IMR-90 (cell line): ENCODE measurements at regions not wholly inside any gene's neighbourhood (a gene's known extent, or its start where the extent isn't known, plus 50 kb on each side); places are given as distances from the start of the nearest gene placed in this dataset.

Experiments used
- BHLHE40 ChIP-seq: fragments of 150-350 bp; IDR thresholded peaks from 2 replicates; pipeline ENCODE4 v1.6.1; 2016; ENCODE audit warnings: mild to moderate bottlenecking, low read depth, low read length
- CHD1 ChIP-seq: IDR thresholded peaks from 2 replicates; pipeline ENCODE4 v1.6.1; 2012; ENCODE audit warnings: low read depth, low read length, improper control_type of control experiment
- MXI1 ChIP-seq: IDR thresholded peaks from 2 replicates; pipeline ENCODE4 v1.6.1; 2012; ENCODE audit warnings: low read depth, mild to moderate bottlenecking, low read length, moderate library complexity, borderline replicate concordance
- POLR2A ChIP-seq: IDR thresholded peaks from 2 replicates; pipeline ENCODE4 v1.6.1; 2012; ENCODE audit warnings: mild to moderate bottlenecking, low read depth, low read length
- RFX5 ChIP-seq: IDR thresholded peaks from 2 replicates; pipeline ENCODE4 v1.8.0; 2012; ENCODE audit warnings: low read depth, mild to moderate bottlenecking, low read length, moderate library complexity
- TF ChIP-seq, protein P1 (sequence below): conservative IDR thresholded peaks from 2 replicates; pipeline ENCODE4 v1.5.1; 2012; ENCODE audit warnings: mild to moderate bottlenecking, low read depth, low read length, improper control_type of control experiment
- TF ChIP-seq, protein P2 (sequence below): fragments of 150-350 bp; IDR thresholded peaks from 2 replicates; pipeline ENCODE4 v1.6.1; 2017; ENCODE audit warnings: mild to moderate bottlenecking, antibody characterized with exemption, low read length, low read depth

DNA sequence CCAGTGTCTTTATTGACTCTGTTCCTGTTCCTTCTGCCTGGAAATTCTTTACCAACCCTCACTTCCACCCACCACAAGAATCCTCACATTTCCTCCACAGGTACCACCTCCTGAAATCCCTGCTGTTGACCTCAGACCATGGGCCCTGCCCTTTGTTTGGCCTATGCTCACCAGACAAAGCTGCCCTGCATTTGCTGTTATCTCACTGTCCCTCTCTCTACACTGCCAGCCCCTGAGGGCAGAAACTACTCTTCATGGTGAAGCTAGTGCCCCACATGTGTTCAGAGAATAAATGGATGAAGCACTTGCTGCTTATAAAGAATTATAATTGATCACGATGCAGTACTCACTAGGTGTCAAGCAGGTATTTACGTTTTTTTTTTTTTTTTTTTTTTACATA is 608.4 kb downstream of the TSN start:
- TF ChIP-seq, protein P1, sequence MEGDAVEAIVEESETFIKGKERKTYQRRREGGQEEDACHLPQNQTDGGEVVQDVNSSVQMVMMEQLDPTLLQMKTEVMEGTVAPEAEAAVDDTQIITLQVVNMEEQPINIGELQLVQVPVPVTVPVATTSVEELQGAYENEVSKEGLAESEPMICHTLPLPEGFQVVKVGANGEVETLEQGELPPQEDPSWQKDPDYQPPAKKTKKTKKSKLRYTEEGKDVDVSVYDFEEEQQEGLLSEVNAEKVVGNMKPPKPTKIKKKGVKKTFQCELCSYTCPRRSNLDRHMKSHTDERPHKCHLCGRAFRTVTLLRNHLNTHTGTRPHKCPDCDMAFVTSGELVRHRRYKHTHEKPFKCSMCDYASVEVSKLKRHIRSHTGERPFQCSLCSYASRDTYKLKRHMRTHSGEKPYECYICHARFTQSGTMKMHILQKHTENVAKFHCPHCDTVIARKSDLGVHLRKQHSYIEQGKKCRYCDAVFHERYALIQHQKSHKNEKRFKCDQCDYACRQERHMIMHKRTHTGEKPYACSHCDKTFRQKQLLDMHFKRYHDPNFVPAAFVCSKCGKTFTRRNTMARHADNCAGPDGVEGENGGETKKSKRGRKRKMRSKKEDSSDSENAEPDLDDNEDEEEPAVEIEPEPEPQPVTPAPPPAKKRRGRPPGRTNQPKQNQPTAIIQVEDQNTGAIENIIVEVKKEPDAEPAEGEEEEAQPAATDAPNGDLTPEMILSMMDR = no peak
- TF ChIP-seq POLR2A = no peak
- no peak for TF ChIP-seq BHLHE40
- TF ChIP-seq MXI1 = no peak
- TF ChIP-seq CHD1 = no peak
- TF ChIP-seq, protein P2, sequence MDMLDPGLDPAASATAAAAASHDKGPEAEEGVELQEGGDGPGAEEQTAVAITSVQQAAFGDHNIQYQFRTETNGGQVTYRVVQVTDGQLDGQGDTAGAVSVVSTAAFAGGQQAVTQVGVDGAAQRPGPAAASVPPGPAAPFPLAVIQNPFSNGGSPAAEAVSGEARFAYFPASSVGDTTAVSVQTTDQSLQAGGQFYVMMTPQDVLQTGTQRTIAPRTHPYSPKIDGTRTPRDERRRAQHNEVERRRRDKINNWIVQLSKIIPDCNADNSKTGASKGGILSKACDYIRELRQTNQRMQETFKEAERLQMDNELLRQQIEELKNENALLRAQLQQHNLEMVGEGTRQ = no peak
- TF ChIP-seq RFX5 = no peak
